ENCODE measurements at regions not wholly inside any gene's neighbourhood (a gene's known extent, or its start where the extent isn't known, plus 50 kb on each side); places are given as distances from the start of the nearest gene placed in this dataset.

GRCh38 chr20:57840066-57840465, 130.3 kb upstream of the PMEPA1 start:
- TF ChIP-seq, protein P1, sequence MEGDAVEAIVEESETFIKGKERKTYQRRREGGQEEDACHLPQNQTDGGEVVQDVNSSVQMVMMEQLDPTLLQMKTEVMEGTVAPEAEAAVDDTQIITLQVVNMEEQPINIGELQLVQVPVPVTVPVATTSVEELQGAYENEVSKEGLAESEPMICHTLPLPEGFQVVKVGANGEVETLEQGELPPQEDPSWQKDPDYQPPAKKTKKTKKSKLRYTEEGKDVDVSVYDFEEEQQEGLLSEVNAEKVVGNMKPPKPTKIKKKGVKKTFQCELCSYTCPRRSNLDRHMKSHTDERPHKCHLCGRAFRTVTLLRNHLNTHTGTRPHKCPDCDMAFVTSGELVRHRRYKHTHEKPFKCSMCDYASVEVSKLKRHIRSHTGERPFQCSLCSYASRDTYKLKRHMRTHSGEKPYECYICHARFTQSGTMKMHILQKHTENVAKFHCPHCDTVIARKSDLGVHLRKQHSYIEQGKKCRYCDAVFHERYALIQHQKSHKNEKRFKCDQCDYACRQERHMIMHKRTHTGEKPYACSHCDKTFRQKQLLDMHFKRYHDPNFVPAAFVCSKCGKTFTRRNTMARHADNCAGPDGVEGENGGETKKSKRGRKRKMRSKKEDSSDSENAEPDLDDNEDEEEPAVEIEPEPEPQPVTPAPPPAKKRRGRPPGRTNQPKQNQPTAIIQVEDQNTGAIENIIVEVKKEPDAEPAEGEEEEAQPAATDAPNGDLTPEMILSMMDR (IDR thresholded peaks at IDR 0.05) = no peak
- TF ChIP-seq POLR2A (IDR thresholded peaks at IDR 0.05) = no peak

All from esophagus squamous epithelium (tissue), 4 donors.